ENCODE measurements at regions not wholly inside any gene's neighbourhood (a gene's known extent, or its start where the extent isn't known, plus 50 kb on each side); places are given as distances from the start of the nearest gene placed in this dataset.

GRCh38 chr9:89664896-89665329, 60.1 kb downstream of the GADD45G start:
- peaks cover 20% of the 10 kb centered on the region for H3K4me1 Mint-ChIP-seq

GRCh38 chr9:89666364-89666763, 61.6 kb downstream of the GADD45G start:
- H3K4me3 Mint-ChIP-seq = no peak overlapping the region
- peaks cover 20% of the 10 kb centered on the region for H3K4me1 Mint-ChIP-seq
- CTCF ChIA-PET = no interaction called here
- POLR2A ChIA-PET = no interaction called here
- no peak for DNase-seq
- no peak overlapping the region for H3K27ac Mint-ChIP-seq
- H3K36me3 Mint-ChIP-seq (ENCODE audit: low read depth) = no peaks in the 10 kb centered on the region
- H3K27me3 Mint-ChIP-seq = peaks cover 7% of the 10 kb centered on the region
- peaks cover 2% of the 10 kb centered on the region for H3K9me3 Mint-ChIP-seq

More at GRCh38 chr9:89664896-89665329, 60.1 kb downstream of the GADD45G start:
- Mint-ChIP-seq H3K36me3 (ENCODE audit: low read depth) (no peaks in the 10 kb centered on the region), H3K9me3 (no peaks in the 10 kb centered on the region), H3K4me3 (no peak overlapping the region), H3K27ac (no peak overlapping the region), H3K27me3 (peaks cover 7% of the 10 kb centered on the region)
- CTCF ChIA-PET = interaction anchor here (1.5 kb wide), 1 partner anchor 17 kb away, joined by 4 read pairs; no protein-coding TSS in a partner anchor
- POLR2A ChIA-PET = no interaction called here
- no peak for DNase-seq

- ChIA-PET CTCF (no interaction called here), POLR2A (no interaction called here)
- H3K36me3 Mint-ChIP-seq (ENCODE audit: low read depth) = no peaks in the 10 kb centered on the region
- DNase-seq = no peak
- peaks cover 6% of the 10 kb centered on the region for H3K27me3 Mint-ChIP-seq
- no peak overlapping the region for H3K27ac Mint-ChIP-seq
- H3K9me3 Mint-ChIP-seq = peaks cover 3% of the 10 kb centered on the region
- no peak overlapping the region for H3K4me3 Mint-ChIP-seq
- H3K4me1 Mint-ChIP-seq = peaks cover 20% of the 10 kb centered on the region
Observed at GRCh38 chr9:89666950-89667349, 62.1 kb downstream of the GADD45G start.

- no peak overlapping the region for H3K27ac Mint-ChIP-seq
- ChIA-PET CTCF (no interaction called here), POLR2A (no interaction called here)
- peaks cover 20% of the 10 kb centered on the region for H3K4me1 Mint-ChIP-seq
- peaks cover 6% of the 10 kb centered on the region for H3K27me3 Mint-ChIP-seq
- no peak for DNase-seq
- H3K9me3 Mint-ChIP-seq = peaks cover 3% of the 10 kb centered on the region
- H3K36me3 Mint-ChIP-seq (ENCODE audit: low read depth) = no peaks in the 10 kb centered on the region
- no peak overlapping the region for H3K4me3 Mint-ChIP-seq
Observed at GRCh38 chr9:89667726-89668125, 62.9 kb downstream of the GADD45G start.

DNA sequence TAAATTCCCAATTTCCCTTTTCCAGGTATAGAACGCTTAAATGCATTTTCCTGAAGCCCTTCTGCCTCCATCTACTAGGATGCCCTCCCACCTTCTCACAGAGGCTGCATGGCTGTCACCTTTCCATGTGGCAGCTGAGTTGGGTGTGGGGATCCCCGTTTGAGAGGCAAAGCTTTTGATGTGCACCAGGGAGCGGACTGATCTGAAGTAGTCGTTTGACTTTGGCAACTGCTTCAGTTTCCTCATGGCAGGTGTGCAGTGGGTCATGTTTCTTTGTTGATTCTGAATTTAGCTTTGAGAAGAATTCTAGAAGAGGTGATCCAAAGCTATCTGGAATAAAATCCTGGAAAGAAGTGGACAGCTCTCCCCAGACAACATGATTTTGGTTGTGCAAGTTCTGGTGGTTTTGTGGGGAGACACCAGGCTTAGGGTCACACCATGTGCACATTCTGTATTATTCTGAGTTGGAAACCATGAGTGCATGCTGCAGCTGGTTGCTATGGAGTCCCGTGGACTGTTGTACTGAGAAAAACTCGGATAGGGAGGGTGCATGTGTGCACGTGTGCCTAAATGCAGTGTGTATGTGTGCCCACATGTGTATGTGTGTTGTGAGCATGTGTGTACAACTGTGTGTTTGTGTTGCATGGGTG, 63.5 kb downstream of the GADD45G start:
- no peak for DNase-seq
- ChIA-PET CTCF (interaction anchor here (1.1 kb wide), 1 partner anchor 10 kb away, joined by 3 read pairs; no protein-coding TSS in a partner anchor), POLR2A (no interaction called here)
- Mint-ChIP-seq H3K4me1 (peaks cover 18% of the 10 kb centered on the region), H3K27ac (no peak overlapping the region), H3K9me3 (peaks cover 3% of the 10 kb centered on the region), H3K36me3 (ENCODE audit: low read depth) (no peaks in the 10 kb centered on the region), H3K27me3 (peaks cover 6% of the 10 kb centered on the region), H3K4me3 (no peak overlapping the region)

- H3K36me3 Mint-ChIP-seq (ENCODE audit: low read depth) = no peaks in the 10 kb centered on the region
- peaks cover 15% of the 10 kb centered on the region for H3K4me1 Mint-ChIP-seq
- H3K4me3 Mint-ChIP-seq = no peak overlapping the region
- no peak for DNase-seq
- H3K27ac Mint-ChIP-seq = no peak overlapping the region
- POLR2A ChIA-PET = no interaction called here
- CTCF ChIA-PET = interaction anchor here (1.0 to 1.1 kb wide), 2 partner anchors 11 to 37 kb away, joined by 3 read pairs; no protein-coding TSS in a partner anchor
- H3K27me3 Mint-ChIP-seq = peaks cover 6% of the 10 kb centered on the region
- peaks cover 3% of the 10 kb centered on the region for H3K9me3 Mint-ChIP-seq
Observed at GRCh38 chr9:89668866-89669246, 64.0 kb downstream of the GADD45G start.

GRCh38 chr9:89669361-89669842, 64.6 kb downstream of the GADD45G start:
- Mint-ChIP-seq H3K4me3 (no peak overlapping the region), H3K27ac (no peak overlapping the region), H3K4me1 (peaks cover 15% of the 10 kb centered on the region), H3K36me3 (ENCODE audit: low read depth) (no peaks in the 10 kb centered on the region), H3K9me3 (peaks cover 3% of the 10 kb centered on the region), H3K27me3 (peaks cover 7% of the 10 kb centered on the region)
- DNase-seq = no peak
- POLR2A ChIA-PET = no interaction called here
- CTCF ChIA-PET = interaction anchor here (1.0 to 1.1 kb wide), 2 partner anchors 12 to 38 kb away, joined by 3 read pairs; no protein-coding TSS in a partner anchor

GRCh38 chr9:89670114-89670513, 65.3 kb downstream of the GADD45G start:
- CTCF ChIA-PET = interaction anchor here (1.0 kb wide), 1 partner anchor 39 kb away, joined by 3 read pairs; no protein-coding TSS in a partner anchor
- H3K4me3 Mint-ChIP-seq = no peak overlapping the region
- no peaks in the 10 kb centered on the region for H3K36me3 Mint-ChIP-seq (ENCODE audit: low read depth)
- peaks cover 3% of the 10 kb centered on the region for H3K9me3 Mint-ChIP-seq
- no peak overlapping the region for H3K27ac Mint-ChIP-seq
- H3K4me1 Mint-ChIP-seq = peaks cover 15% of the 10 kb centered on the region
- POLR2A ChIA-PET = no interaction called here
- H3K27me3 Mint-ChIP-seq = peaks cover 5% of the 10 kb centered on the region
- no peak for DNase-seq

GRCh38 chr9:89670801-89671434, 66.1 kb downstream of the GADD45G start:
- no peak overlapping the region for H3K27ac Mint-ChIP-seq
- CTCF ChIA-PET = no interaction called here
- H3K36me3 Mint-ChIP-seq (ENCODE audit: low read depth) = no peaks in the 10 kb centered on the region
- DNase-seq = no peak
- POLR2A ChIA-PET = no interaction called here
- H3K9me3 Mint-ChIP-seq = peaks cover 3% of the 10 kb centered on the region
- H3K4me1 Mint-ChIP-seq = peaks cover 15% of the 10 kb centered on the region
- H3K27me3 Mint-ChIP-seq = peaks cover 5% of the 10 kb centered on the region
- no peak overlapping the region for H3K4me3 Mint-ChIP-seq

GRCh38 chr9:89674667-89675057, 69.8 kb downstream of the GADD45G start:
- Mint-ChIP-seq H3K4me1 (peaks cover 8% of the 10 kb centered on the region), H3K27me3 (peaks cover 2% of the 10 kb centered on the region), H3K4me3 (no peak overlapping the region), H3K9me3 (peaks cover 3% of the 10 kb centered on the region), H3K36me3 (ENCODE audit: low read depth) (no peaks in the 10 kb centered on the region), H3K27ac (no peak overlapping the region)
- CTCF ChIA-PET = no interaction called here
- no peak for DNase-seq
- POLR2A ChIA-PET = no interaction called here

DNA sequence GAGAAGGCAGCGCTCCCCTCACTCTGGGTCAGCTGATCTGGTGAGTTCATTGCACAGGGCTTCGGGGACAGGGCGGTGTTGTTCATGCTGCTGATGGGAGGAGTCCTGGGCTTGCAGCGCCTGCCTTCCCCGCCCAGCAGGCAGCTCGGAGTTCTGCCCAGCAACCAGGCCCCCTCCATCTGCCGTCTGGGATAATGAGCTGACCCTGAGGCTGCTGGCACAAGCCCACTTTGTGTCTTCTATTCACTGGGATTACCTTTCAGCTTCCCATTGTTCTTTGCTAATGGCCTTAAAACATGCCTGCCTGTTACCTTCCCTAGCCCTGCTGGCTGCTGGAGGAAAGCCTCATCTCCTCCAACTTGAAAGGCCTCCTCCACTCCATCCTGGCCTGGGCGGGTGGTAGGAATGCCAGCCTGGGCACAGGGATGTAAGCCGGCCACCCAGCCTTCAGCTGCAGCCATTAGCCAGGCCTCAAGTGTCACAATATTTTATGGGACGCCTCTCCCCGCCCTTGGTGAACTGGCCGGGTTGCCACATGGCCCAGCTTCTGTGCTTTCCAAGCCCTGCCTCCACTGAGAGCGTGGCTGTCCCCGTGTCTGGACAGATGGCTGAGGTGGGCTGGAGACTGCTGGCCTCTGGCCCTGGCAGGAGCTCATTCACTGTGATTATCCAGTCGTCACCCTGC, 70.4 kb downstream of the GADD45G start:
- ChIA-PET CTCF (interaction anchor here (1.0 to 1.2 kb wide), 2 partner anchors 20 to 82 kb away, joined by 3 read pairs; no protein-coding TSS in a partner anchor), POLR2A (no interaction called here)
- Mint-ChIP-seq H3K27me3 (peaks cover 2% of the 10 kb centered on the region), H3K27ac (no peak overlapping the region), H3K4me3 (no peak overlapping the region), H3K4me1 (peaks cover 9% of the 10 kb centered on the region), H3K9me3 (peaks cover 3% of the 10 kb centered on the region), H3K36me3 (ENCODE audit: low read depth) (no peaks in the 10 kb centered on the region)
- no peak for DNase-seq

- no peak overlapping the region for H3K4me3 Mint-ChIP-seq
- CTCF ChIA-PET = interaction anchor here (1.2 kb wide), 1 partner anchor 83 kb away, joined by 3 read pairs; no protein-coding TSS in a partner anchor
- peaks cover 14% of the 10 kb centered on the region for H3K4me1 Mint-ChIP-seq
- H3K9me3 Mint-ChIP-seq = peaks cover 2% of the 10 kb centered on the region
- H3K27ac Mint-ChIP-seq = no peak overlapping the region
- POLR2A ChIA-PET = no interaction called here
- H3K36me3 Mint-ChIP-seq (ENCODE audit: low read depth) = no peaks in the 10 kb centered on the region
- H3K27me3 Mint-ChIP-seq = peaks cover 2% of the 10 kb centered on the region
- DNase-seq = no peak
Observed at GRCh38 chr9:89676281-89676680, 71.5 kb downstream of the GADD45G start.

All from activated CD4-positive, alpha-beta T cell treated with anti-CD3 and anti-CD28 coated beads, Interleukin-2, amount 10 ng/mL, durations not matched to agents 7 days and 5 days (primary cell).